OCI-LY1 (cell line): ENCODE measurements at regions not wholly inside any gene's neighbourhood (a gene's known extent, or its start where the extent isn't known, plus 50 kb on each side); places are given as distances from the start of the nearest gene placed in this dataset.

Experiments
- H2AFZ ChIP-seq: fragments of 200-600 bp; sonication (generic), shearing (Covaris generic); 2 replicates; pipeline ENCODE4 v1.6.0; 2014; ENCODE audit warnings: antibody characterized with exemption, mild to moderate bottlenecking, low read length
- H3F3A ChIP-seq: fragments of 200-600 bp; sonication (generic), shearing (Covaris generic); 2 replicates; pipeline ENCODE4 v1.6.0; 2014; ENCODE audit warnings: mild to moderate bottlenecking, antibody characterized with exemption, low read length, moderate library complexity; ENCODE audit not compliant: insufficient read depth
- H3K27ac ChIP-seq: fragments of 200-600 bp; sonication (generic); 2 replicates; pipeline ENCODE4 v1.5.1; 2014; ENCODE audit warnings: low read length, mixed run types, mild to moderate bottlenecking, low read depth; ENCODE audit not compliant: poor library complexity, severe bottlenecking
- H3K27me3 ChIP-seq: fragments of 200-600 bp; sonication (generic); 2 replicates; pipeline ENCODE4 v1.6.0; 2014; ENCODE audit warnings: antibody characterized with exemption, mild to moderate bottlenecking, low read length, moderate library complexity; ENCODE audit not compliant: insufficient read depth
- H3K36me3 ChIP-seq: fragments of 200-600 bp; sonication (generic); 2 replicates; pipeline ENCODE4 v1.6.1; 2014; ENCODE audit warnings: mild to moderate bottlenecking, antibody characterized with exemption, low read length, moderate library complexity, mixed read lengths; ENCODE audit not compliant: insufficient read depth
- H3K4me1 ChIP-seq: fragments of 200-600 bp; sonication (generic); 2 replicates; pipeline ENCODE4 v1.5.1; 2014; ENCODE audit warnings: mild to moderate bottlenecking, low read length, moderate library complexity; ENCODE audit not compliant: insufficient read depth, severe bottlenecking
- H3K4me2 ChIP-seq: fragments of 200-600 bp; sonication (generic), shearing (Covaris generic); 2 replicates; pipeline ENCODE4 v1.6.1; 2014; ENCODE audit warnings: low read length
- H3K4me3 ChIP-seq: fragments of 200-600 bp; sonication (generic); 2 replicates; pipeline ENCODE4 v1.5.1; 2014; ENCODE audit warnings: low read length, low read depth, mild to moderate bottlenecking, mixed read lengths; ENCODE audit not compliant: poor library complexity, severe bottlenecking
- H3K79me2 ChIP-seq: fragments of 200-600 bp; shearing (Covaris generic); 2 replicates; pipeline ENCODE4 v1.6.1; 2016; ENCODE audit warnings: mixed run types, low read length, mixed read lengths; ENCODE audit not compliant: insufficient read depth
- H3K9ac ChIP-seq: fragments of 200-600 bp; sonication (generic), shearing (Covaris generic); 2 replicates; pipeline ENCODE4 v1.6.1; 2014; ENCODE audit warnings: mild to moderate bottlenecking, low read length, mixed read lengths
- H3K9me2 ChIP-seq: fragments of 200-600 bp; sonication (generic), shearing (Covaris generic); 2 replicates; pipeline ENCODE4 v1.6.1; 2014; ENCODE audit warnings: low read depth, mild to moderate bottlenecking, low read length, mixed read lengths
- H3K9me3 ChIP-seq: fragments of 200-600 bp; shearing (Covaris generic); 2 replicates; pipeline ENCODE4 v1.6.1; 2014; ENCODE audit warnings: low read length, mixed read lengths
- H4K20me1 ChIP-seq: fragments of 200-600 bp; sonication (generic), shearing (Covaris generic); 2 replicates; pipeline ENCODE4 v1.6.0; 2016; ENCODE audit warnings: mild to moderate bottlenecking, low read length; ENCODE audit not compliant: insufficient read depth
- CTCF ChIP-seq: fragments of 200-600 bp; sonication (generic), shearing (Covaris generic); IDR thresholded peaks from 2 replicates; pipeline ENCODE4 v1.5.1; 2017; ENCODE audit warnings: mild to moderate bottlenecking, antibody characterized with exemption, low read length, moderate library complexity, mixed read lengths
- EZH2 ChIP-seq: fragments of 200-600 bp; sonication (generic), shearing (Covaris generic); IDR thresholded peaks from 2 replicates; pipeline ENCODE4 v1.8.0; 2017; ENCODE audit warnings: borderline replicate concordance, mixed run types, mild to moderate bottlenecking, antibody characterized with exemption, low read length, moderate library complexity, mixed read lengths

- no peak overlapping the region for H3K27ac ChIP-seq
- no peaks in the 10 kb centered on the region for H3K9me2 ChIP-seq
- H3K4me3 ChIP-seq, result no peak overlapping the region
- no peak overlapping the region for H3K4me2 ChIP-seq
- H3K27me3 ChIP-seq, result no peaks in the 10 kb centered on the region
- H3K9me3 ChIP-seq, result no peaks in the 10 kb centered on the region
- H3K4me1 ChIP-seq, result no peaks in the 10 kb centered on the region
- H3F3A ChIP-seq, result no peaks in the 10 kb centered on the region
- H3K36me3 ChIP-seq, result no peaks in the 10 kb centered on the region
- no peak overlapping the region for H2AFZ ChIP-seq
- H3K9ac ChIP-seq, result no peak overlapping the region
- no peaks in the 10 kb centered on the region for H4K20me1 ChIP-seq
- H3K79me2 ChIP-seq, result no peaks in the 10 kb centered on the region
- no peak for TF ChIP-seq EZH2
- TF ChIP-seq CTCF, result no peak
Observed at GRCh38 chr4:108540536-108540935, 79.8 kb upstream of the RPL34 start.

DNA sequence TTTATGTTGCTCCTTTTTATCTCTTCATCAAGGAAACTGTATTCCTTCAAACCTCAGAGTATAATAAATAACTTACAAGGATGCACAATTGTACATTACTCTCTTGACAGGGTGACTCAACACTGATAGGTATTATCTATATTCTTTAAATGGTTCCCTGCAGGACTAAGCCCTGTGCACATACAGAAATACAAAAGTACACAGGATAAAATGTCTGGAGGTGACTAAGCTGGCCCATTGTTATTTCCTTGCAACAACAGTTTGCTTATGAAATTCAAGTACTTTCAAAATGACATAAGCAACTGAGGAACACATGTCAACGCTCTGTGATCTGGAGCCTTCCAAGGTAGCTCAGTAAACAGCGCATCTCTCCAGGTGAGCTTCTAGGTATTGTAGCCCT, 83.8 kb upstream of the RPL34 start:
- Histone ChIP-seq H3K4me2 (no peak overlapping the region), H3K27me3 (no peaks in the 10 kb centered on the region), H2AFZ (no peak overlapping the region), H3K4me3 (no peak overlapping the region), H3K9me3 (no peaks in the 10 kb centered on the region), H3K36me3 (no peaks in the 10 kb centered on the region), H3K79me2 (no peaks in the 10 kb centered on the region), H4K20me1 (no peaks in the 10 kb centered on the region), H3K9me2 (no peaks in the 10 kb centered on the region), H3K9ac (no peak overlapping the region), H3K27ac (no peak overlapping the region), H3K4me1 (no peaks in the 10 kb centered on the region), H3F3A (no peaks in the 10 kb centered on the region)
- TF ChIP-seq EZH2 (no peak), CTCF (no peak)

GRCh38 chr4:108535757-108536156, 84.6 kb upstream of the RPL34 start:
- Histone ChIP-seq H2AFZ (no peak overlapping the region), H3K36me3 (no peaks in the 10 kb centered on the region), H3K4me2 (no peak overlapping the region), H3K27me3 (no peaks in the 10 kb centered on the region), H3K9ac (no peak overlapping the region), H3K79me2 (no peaks in the 10 kb centered on the region), H3K9me3 (no peaks in the 10 kb centered on the region), H3K9me2 (no peaks in the 10 kb centered on the region), H3K27ac (no peak overlapping the region), H3K4me1 (no peaks in the 10 kb centered on the region), H3F3A (no peaks in the 10 kb centered on the region), H4K20me1 (no peaks in the 10 kb centered on the region), H3K4me3 (no peak overlapping the region)
- TF ChIP-seq CTCF (no peak), EZH2 (no peak)
